AG04449 (cell line): ENCODE measurements at regions not wholly inside any gene's neighbourhood (a gene's known extent, or its start where the extent isn't known, plus 50 kb on each side); places are given as distances from the start of the nearest gene placed in this dataset.
"Not testable (repeated sequence)": the region's sequence is repeated elsewhere in the genome, so short reads cannot be mapped to it uniquely, and the experiment has no call there.

Source experiments
- CTCF ChIA-PET: fragments of 350-600 bp; formaldehyde crosslinking; extraction: SDS; loops from one replicate; lab custom pipeline; 2021; ENCODE audit warnings: antibody characterized with exemption; lab: Yijun Ruan, JAX
- POLR2A ChIA-PET: fragments of 400-600, 350-600 bp; formaldehyde crosslinking; extraction: SDS; loops from one replicate; lab custom pipeline; 2020; ENCODE audit warnings: antibody characterized with exemption, inconsistent platforms; lab: Yijun Ruan, JAX
- DNase-seq: peaks from one replicate; pipeline ENCODE4 v3.0.0-alpha.2; 2010; ENCODE audit warnings: low read depth, low spot score
- H3K4me3 ChIP-seq: 2 replicates; pipeline ENCODE4 v1.5.1; 2011; ENCODE audit warnings: low read depth, mild to moderate bottlenecking, control low read depth, low read length
- CTCF ChIP-seq: IDR thresholded peaks from one replicate; pipeline ENCODE4 v1.5.1; 2011; ENCODE audit warnings: mild to moderate bottlenecking, moderate library complexity, low read length, control low read depth, inconsistent platforms; ENCODE audit not compliant: insufficient read depth; ENCODE audit errors: missing control alignments

GRCh38 chrX:95509474-95509873, 1175.2 kb upstream of the DIAPH2 start:
- no peak overlapping the region for H3K4me3 ChIP-seq
- TF ChIP-seq CTCF, result no peak
- DNase-seq, result no peak
- ChIA-PET POLR2A (no interaction called here), CTCF (no interaction called here)

GRCh38 chrX:95524018-95524417, 1160.6 kb upstream of the DIAPH2 start:
- POLR2A ChIA-PET, CTCF ChIA-PET, H3K4me3 ChIP-seq, DNase-seq: not testable (repeated sequence)

GRCh38 chrX:95536111-95536510, 1148.5 kb upstream of the DIAPH2 start:
- ChIA-PET CTCF (no interaction called here), POLR2A (no interaction called here)
- TF ChIP-seq CTCF, result no peak
- DNase-seq, result no peak
- H3K4me3 ChIP-seq, result no peak overlapping the region

GRCh38 chrX:95536661-95537060, 1148.0 kb upstream of the DIAPH2 start:
- ChIA-PET CTCF (no interaction called here), POLR2A (no interaction called here)
- no peak overlapping the region for H3K4me3 ChIP-seq
- DNase-seq, result no peak
- no peak for TF ChIP-seq CTCF

GRCh38 chrX:95539041-95539440, 1145.6 kb upstream of the DIAPH2 start:
- no peak for TF ChIP-seq CTCF
- no peak for DNase-seq
- POLR2A ChIA-PET, result no interaction called here
- H3K4me3 ChIP-seq, result no peak overlapping the region
- CTCF ChIA-PET, result no interaction called here

GRCh38 chrX:95549552-95549951, 1135.1 kb upstream of the DIAPH2 start:
- DNase-seq, POLR2A ChIA-PET, CTCF ChIA-PET, H3K4me3 ChIP-seq: not testable (repeated sequence)

- DNase-seq, result no peak
- no peak for TF ChIP-seq CTCF
- ChIA-PET POLR2A (no interaction called here), CTCF (no interaction called here)
- no peak overlapping the region for H3K4me3 ChIP-seq
Observed at GRCh38 chrX:95585321-95585720, 1099.3 kb upstream of the DIAPH2 start.

GRCh38 chrX:95612350-95612749, 1072.3 kb upstream of the DIAPH2 start:
- no peak for DNase-seq
- ChIA-PET POLR2A (no interaction called here), CTCF (no interaction called here)
- TF ChIP-seq CTCF, result no peak
- H3K4me3 ChIP-seq, result no peak overlapping the region
